ENCODE measurements at regions not wholly inside any gene's neighbourhood (a gene's known extent, or its start where the extent isn't known, plus 50 kb on each side); places are given as distances from the start of the nearest gene placed in this dataset.

- DNase-seq (ENCODE audit: low read depth, low spot score), result no peak
- in situ Hi-C loops (cut with HindIII; ENCODE audit: low pct_unique_long_range_greater_than_20kb, low sequenced_read_pairs), result no loop called here
Measured at GRCh38 chr3:103644450-103644849, 1209.6 kb downstream of the ZPLD1 start.

GRCh38 chr3:103653996-103654395 lies 1219.2 kb downstream of the ZPLD1 start:
- in situ Hi-C loops (cut with HindIII; ENCODE audit: low pct_unique_long_range_greater_than_20kb, low sequenced_read_pairs), result no loop called here
- DNase-seq (ENCODE audit: low read depth, low spot score), result no peak

- in situ Hi-C loops (cut with HindIII; ENCODE audit: low pct_unique_long_range_greater_than_20kb, low sequenced_read_pairs), result no loop called here
- no peak for DNase-seq (ENCODE audit: low read depth, low spot score)
Measured at GRCh38 chr3:103657756-103658155, 1222.9 kb downstream of the ZPLD1 start.

GRCh38 chr3:103660810-103661209 lies 1226.0 kb downstream of the ZPLD1 start:
- in situ Hi-C loops (cut with HindIII; ENCODE audit: low pct_unique_long_range_greater_than_20kb, low sequenced_read_pairs), result no loop called here
- DNase-seq (ENCODE audit: low read depth, low spot score), result no peak

- no peak for DNase-seq (ENCODE audit: low read depth, low spot score)
- in situ Hi-C loops (cut with HindIII; ENCODE audit: low pct_unique_long_range_greater_than_20kb, low sequenced_read_pairs), result no loop called here
Measured at GRCh38 chr3:103662591-103662990, 1227.8 kb downstream of the ZPLD1 start.

GRCh38 chr3:103672346-103672745 lies 1237.5 kb downstream of the ZPLD1 start:
- in situ Hi-C loops (cut with HindIII; ENCODE audit: low pct_unique_long_range_greater_than_20kb, low sequenced_read_pairs), result no loop called here
- DNase-seq (ENCODE audit: low read depth, low spot score), result no peak

GRCh38 chr3:103684904-103685303 lies 1250.1 kb downstream of the ZPLD1 start:
- no peak for DNase-seq (ENCODE audit: low read depth, low spot score)
- in situ Hi-C loops (cut with HindIII; ENCODE audit: low pct_unique_long_range_greater_than_20kb, low sequenced_read_pairs), result no loop called here

GRCh38 chr3:103685939-103686338 lies 1251.1 kb downstream of the ZPLD1 start:
- no peak for DNase-seq (ENCODE audit: low read depth, low spot score)
- in situ Hi-C loops (cut with HindIII; ENCODE audit: low pct_unique_long_range_greater_than_20kb, low sequenced_read_pairs), result no loop called here

GRCh38 chr3:103690536-103690935 lies 1255.7 kb downstream of the ZPLD1 start:
- in situ Hi-C loops (cut with HindIII; ENCODE audit: low pct_unique_long_range_greater_than_20kb, low sequenced_read_pairs), result no loop called here
- DNase-seq (ENCODE audit: low read depth, low spot score), result no peak

GRCh38 chr3:103693831-103694230 lies 1259.0 kb downstream of the ZPLD1 start:
- in situ Hi-C loops (cut with HindIII; ENCODE audit: low pct_unique_long_range_greater_than_20kb, low sequenced_read_pairs), result no loop called here

GRCh38 chr3:103698646-103699045 lies 1263.8 kb downstream of the ZPLD1 start:
- no peak for DNase-seq (ENCODE audit: low read depth, low spot score)
- in situ Hi-C loops (cut with HindIII; ENCODE audit: low pct_unique_long_range_greater_than_20kb, low sequenced_read_pairs), result no loop called here

More at GRCh38 chr3:103693831-103694230, 1259.0 kb downstream of the ZPLD1 start:
- DNase-seq (ENCODE audit: low read depth, low spot score), result no peak

- in situ Hi-C loops (cut with HindIII; ENCODE audit: low pct_unique_long_range_greater_than_20kb, low sequenced_read_pairs), result no loop called here
- no peak for DNase-seq (ENCODE audit: low read depth, low spot score)
Measured at GRCh38 chr3:103699228-103699627, 1264.4 kb downstream of the ZPLD1 start.

- in situ Hi-C loops (cut with HindIII; ENCODE audit: low pct_unique_long_range_greater_than_20kb, low sequenced_read_pairs), result no loop called here
- DNase-seq (ENCODE audit: low read depth, low spot score), result no peak
Measured at GRCh38 chr3:103705641-103706040, 1270.8 kb downstream of the ZPLD1 start.

GRCh38 chr3:103706671-103707070 lies 1271.9 kb downstream of the ZPLD1 start:
- in situ Hi-C loops (cut with HindIII; ENCODE audit: low pct_unique_long_range_greater_than_20kb, low sequenced_read_pairs), result no loop called here

GRCh38 chr3:103711670-103712069 lies 1276.9 kb downstream of the ZPLD1 start:
- in situ Hi-C loops (cut with HindIII; ENCODE audit: low pct_unique_long_range_greater_than_20kb, low sequenced_read_pairs), result no loop called here
- DNase-seq (ENCODE audit: low read depth, low spot score), result no peak

More at GRCh38 chr3:103706671-103707070, 1271.9 kb downstream of the ZPLD1 start:
- DNase-seq (ENCODE audit: low read depth, low spot score), result no peak

GRCh38 chr3:103712320-103713008 lies 1277.6 kb downstream of the ZPLD1 start:
- in situ Hi-C loops (cut with HindIII; ENCODE audit: low pct_unique_long_range_greater_than_20kb, low sequenced_read_pairs), result no loop called here
- no peak for DNase-seq (ENCODE audit: low read depth, low spot score)

- DNase-seq (ENCODE audit: low read depth, low spot score), result no peak
- in situ Hi-C loops (cut with HindIII; ENCODE audit: low pct_unique_long_range_greater_than_20kb, low sequenced_read_pairs), result no loop called here
Measured at GRCh38 chr3:103729547-103729946, 1294.7 kb downstream of the ZPLD1 start.

- DNase-seq (ENCODE audit: low read depth, low spot score), result no peak
- in situ Hi-C loops (cut with HindIII; ENCODE audit: low pct_unique_long_range_greater_than_20kb, low sequenced_read_pairs), result no loop called here
Measured at GRCh38 chr3:103730744-103731143, 1295.9 kb downstream of the ZPLD1 start.

GRCh38 chr3:103752986-103753385 lies 1318.2 kb downstream of the ZPLD1 start:
- DNase-seq (ENCODE audit: low read depth, low spot score), result no peak
- in situ Hi-C loops (cut with HindIII; ENCODE audit: low pct_unique_long_range_greater_than_20kb, low sequenced_read_pairs), result no loop called here

GRCh38 chr3:103767635-103768034 lies 1332.8 kb downstream of the ZPLD1 start:
- in situ Hi-C loops (cut with HindIII; ENCODE audit: low pct_unique_long_range_greater_than_20kb, low sequenced_read_pairs), result no loop called here

More at GRCh38 chr3:103767635-103768034, 1332.8 kb downstream of the ZPLD1 start:
- DNase-seq (ENCODE audit: low read depth, low spot score), result no peak

All from SK-MEL-5 (cell line).